HPDE6-E6E7 (cell line): ENCODE measurements at regions not wholly inside any gene's neighbourhood (a gene's known extent, or its start where the extent isn't known, plus 50 kb on each side); places are given as distances from the start of the nearest gene placed in this dataset.
"Not testable (repeated sequence)": the region's sequence is repeated elsewhere in the genome, so short reads cannot be mapped to it uniquely, and the experiment has no call there.

Source experiments
- DNase-seq: peaks from one replicate; pipeline ENCODE4 v3.0.0; 2011; ENCODE audit warnings: missing footprints; ENCODE audit errors: extremely low spot score

GRCh38 chr5:106999506-106999905, 671.2 kb downstream of the EFNA5 start:
- DNase-seq = not testable (repeated sequence)

GRCh38 chr5:106986006-106986405, 684.7 kb downstream of the EFNA5 start:
- DNase-seq = no peak

DNA sequence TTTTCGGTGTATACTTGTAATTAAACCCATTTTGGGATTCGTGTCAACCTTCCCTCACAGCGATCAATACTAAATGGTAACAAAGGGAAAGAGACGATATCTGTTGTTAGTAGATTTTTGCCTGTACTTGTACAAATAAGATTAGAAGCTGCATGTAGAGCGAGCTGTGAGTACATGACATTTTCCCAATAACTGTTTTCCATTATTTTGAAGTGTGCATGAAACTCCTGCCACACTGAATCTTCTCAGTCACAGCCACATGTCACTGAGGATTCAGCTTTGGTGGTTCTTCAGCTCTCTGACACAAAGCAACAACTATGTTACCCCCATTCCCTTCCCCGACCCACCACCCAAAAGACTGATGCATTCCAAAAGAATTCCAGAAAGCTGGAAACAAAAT, 685.6 kb downstream of the EFNA5 start:
- no peak for DNase-seq

- not testable (repeated sequence) for DNase-seq
These were observed 691.6 kb downstream of the EFNA5 start for GRCh38 chr5:106979178-106979577.

- DNase-seq = not testable (repeated sequence)
These were observed 692.1 kb downstream of the EFNA5 start for GRCh38 chr5:106978582-106979165.

DNA sequence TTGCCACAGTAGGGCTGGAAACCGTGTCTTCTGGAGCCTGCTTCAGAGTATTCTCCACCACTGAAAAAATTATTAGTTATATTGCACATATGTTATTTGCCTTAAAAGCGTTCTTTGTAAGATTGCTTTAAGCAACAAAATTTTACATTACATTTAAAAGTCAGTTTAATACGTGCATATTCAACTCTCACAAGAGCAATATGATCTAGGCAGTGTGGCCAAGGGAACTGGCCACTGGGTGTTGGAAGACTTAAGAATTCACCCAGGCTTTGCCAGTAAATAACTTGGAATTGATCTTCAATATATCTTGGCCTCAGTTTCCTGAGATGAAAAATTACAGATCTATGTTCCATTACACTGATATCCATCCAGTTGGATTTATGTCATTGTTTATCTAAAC, 694.4 kb downstream of the EFNA5 start:
- no peak for DNase-seq

DNA sequence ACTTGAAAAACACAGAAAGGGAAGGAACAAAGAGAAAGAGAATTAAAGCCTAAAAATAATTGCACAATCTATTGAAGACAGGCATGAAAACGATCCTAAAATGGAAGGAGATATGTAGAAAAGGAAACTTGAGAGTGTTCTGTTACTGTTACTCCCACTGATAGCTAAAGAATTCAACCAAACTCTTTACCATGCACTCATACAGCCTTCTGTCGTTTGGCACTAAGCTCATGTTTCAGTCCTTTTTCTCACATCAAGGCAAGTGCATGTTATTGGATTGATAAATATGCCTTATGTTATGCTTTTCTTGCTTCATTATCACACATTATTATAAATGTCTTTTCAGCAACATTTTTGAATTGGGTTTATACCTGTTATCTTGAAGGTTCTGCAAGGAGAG, 696.5 kb downstream of the EFNA5 start:
- no peak for DNase-seq

- no peak for DNase-seq
These were observed 703.9 kb downstream of the EFNA5 start for GRCh38 chr5:106966686-106967315.

DNA sequence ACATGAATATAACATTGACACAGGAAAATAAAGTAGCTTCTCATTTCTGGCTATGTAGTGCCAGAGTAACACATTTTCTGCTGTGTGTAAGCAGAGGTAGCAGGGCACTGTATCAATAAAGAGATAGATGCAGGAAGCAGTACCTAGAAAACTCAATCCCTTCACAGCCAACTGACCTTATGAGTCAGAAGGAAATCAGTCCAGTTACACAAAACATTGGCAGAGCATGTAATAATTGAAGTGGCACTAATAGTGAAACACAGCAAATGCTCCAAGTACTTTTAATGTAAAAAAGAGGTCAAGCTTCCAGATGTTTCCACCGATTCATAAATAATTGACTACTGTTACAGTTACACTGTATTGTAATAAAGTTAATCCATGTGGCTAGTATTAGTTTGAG, 706.6 kb downstream of the EFNA5 start:
- peak; percentile 14 for DNase-seq

- DNase-seq = no peak
These were observed 707.1 kb downstream of the EFNA5 start for GRCh38 chr5:106963630-106964029.

- no peak for DNase-seq
These were observed 708.1 kb downstream of the EFNA5 start for GRCh38 chr5:106962464-106963230.

- no peak for DNase-seq
These were observed 711.4 kb downstream of the EFNA5 start for GRCh38 chr5:106959387-106959786.

DNA sequence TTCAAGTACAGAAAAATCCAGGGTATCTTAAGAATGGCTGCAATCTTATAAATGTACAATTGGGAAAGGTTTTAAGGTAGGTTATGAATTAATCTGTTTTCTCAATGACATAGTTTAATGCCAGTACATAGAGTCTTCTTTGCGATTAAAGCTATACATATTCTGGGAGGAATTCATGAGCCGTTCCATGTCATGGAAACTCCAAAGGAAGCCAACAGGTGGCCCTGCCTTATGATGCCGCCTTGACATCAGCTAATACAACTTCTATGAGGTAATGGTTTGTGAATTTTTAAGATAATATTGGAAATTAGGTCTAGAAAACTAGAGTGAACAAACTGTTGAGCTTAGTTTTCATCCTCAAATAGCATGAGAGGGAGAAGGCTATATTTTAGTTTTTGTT, 713.4 kb downstream of the EFNA5 start:
- DNase-seq = no peak

DNA sequence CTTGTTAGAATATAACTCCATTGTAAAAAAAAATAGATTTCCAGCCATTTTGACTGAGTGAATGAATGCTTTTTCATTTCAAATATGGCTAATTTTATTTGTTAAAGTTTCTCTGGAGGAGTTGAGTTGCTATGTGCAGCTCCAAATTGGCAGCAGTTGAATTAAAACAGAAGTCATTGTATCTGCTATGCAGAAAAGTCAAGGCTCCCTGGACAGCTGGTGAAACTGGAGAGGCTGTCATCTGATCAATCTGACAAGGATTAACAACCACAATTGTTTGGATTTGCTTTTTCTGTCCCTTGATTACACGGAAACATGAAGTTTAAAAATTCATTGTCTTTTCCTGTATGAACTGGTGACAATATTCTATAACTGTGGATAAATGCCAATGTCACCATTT, 713.9 kb downstream of the EFNA5 start:
- no peak for DNase-seq

GRCh38 chr5:106956187-106956586, 714.5 kb downstream of the EFNA5 start:
- DNase-seq = no peak

- DNase-seq = no peak
These were observed 729.8 kb downstream of the EFNA5 start for GRCh38 chr5:106940986-106941385.

DNA sequence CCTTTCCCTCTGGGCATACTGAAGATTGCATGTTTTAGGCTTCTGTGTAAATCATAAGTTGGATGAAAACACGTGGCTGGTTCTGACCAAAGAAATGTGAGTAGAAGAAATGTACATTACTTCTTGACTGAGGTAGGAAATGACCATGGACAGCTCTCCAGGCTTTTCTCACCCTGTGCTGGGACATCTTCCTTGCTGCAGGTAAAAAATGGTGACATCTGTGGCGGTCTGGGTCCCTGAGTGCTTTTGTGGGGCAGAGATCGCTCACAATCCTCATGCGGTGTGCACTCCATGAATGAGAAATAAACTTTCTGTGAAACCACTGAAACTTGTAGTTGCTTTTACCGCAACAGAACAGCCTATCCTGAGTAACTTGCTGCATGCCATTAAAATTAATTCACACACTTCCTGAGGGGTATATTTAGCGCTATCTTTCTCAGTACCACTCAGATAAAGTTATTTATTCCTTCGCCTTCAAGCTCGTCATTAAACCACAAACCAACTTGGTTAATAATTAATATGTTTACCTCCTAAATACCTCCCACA, 730.4 kb downstream of the EFNA5 start:
- DNase-seq = no peak

DNA sequence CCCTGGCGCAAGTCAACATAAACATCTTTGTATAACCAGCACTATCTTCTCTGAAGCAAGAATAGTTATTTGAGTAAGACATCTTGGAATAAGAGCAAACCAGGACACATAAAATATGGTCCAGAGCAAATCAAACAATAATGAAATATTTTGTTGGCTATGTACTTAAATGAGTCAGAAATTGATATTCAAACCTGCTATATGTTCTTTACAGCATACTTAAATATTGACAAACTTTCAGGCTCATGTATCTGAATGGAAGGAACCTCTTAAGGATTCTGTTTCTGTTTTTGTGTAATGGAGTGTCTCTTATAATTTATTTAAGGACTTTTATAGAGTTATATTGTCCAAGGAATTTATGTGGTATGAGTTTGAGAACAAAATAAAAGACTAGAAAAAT, 747.3 kb downstream of the EFNA5 start:
- DNase-seq = no peak

DNA sequence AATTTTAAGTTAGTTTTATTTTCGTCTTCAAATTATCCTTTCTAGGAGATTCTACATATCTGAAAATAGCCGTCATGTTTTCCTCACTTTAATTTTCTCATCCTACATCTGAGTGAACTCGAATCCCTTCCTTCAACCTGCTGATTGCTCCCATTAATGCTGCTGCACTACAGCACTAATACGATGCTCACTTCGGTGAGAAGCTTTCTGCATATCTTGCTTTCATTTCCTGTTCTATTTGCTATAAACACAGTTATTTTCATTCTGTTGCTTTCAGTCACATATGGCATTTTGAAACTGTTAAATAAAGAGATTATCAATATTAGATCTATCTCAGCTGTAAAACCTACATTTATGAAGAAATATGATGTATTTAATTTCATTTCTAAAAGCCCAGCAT, 749.2 kb downstream of the EFNA5 start:
- DNase-seq = no peak

- DNase-seq = no peak
These were observed 760.3 kb downstream of the EFNA5 start for GRCh38 chr5:106910486-106910885.

- DNase-seq = no peak
These were observed 761.0 kb downstream of the EFNA5 start for GRCh38 chr5:106909716-106910115.

GRCh38 chr5:106907979-106908378, 762.8 kb downstream of the EFNA5 start:
- DNase-seq = no peak

DNA sequence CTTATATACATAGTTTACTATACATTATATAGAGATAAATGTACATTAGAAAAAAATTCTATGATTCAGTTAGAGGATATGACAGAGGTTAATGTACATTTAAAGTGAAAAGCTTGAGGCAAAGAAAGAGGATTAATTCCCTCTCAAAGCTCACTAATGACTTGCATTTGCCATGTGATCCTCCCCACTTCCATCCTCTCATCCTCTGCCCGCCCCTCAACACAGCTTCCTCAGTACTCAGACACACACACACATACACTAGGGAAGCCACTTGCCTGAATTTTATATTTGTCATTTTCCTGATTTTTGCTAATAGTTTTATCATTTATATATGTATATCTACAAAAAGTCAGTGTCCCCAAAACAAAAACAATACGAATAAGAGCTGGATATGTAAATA, 764.5 kb downstream of the EFNA5 start:
- DNase-seq = no peak
